ENCODE measurements at regions not wholly inside any gene's neighbourhood (a gene's known extent, or its start where the extent isn't known, plus 50 kb on each side); places are given as distances from the start of the nearest gene placed in this dataset.

- CTCF ChIA-PET (ENCODE audit: partially characterized antibody), result interaction anchor here (0.7 to 1.2 kb wide), 4 partner anchors 12 to 1716 kb away, joined by 3 to 4 read pairs (median 4); no protein-coding TSS in a partner anchor
- no peak overlapping the region for H2BK120ac ChIP-seq (replicated peaks; ENCODE audit: low read depth, low read length)
- no peak overlapping the region for H4K91ac ChIP-seq (replicated peaks; ENCODE audit: insufficient read length, low read length)
- H3K79me1 ChIP-seq (ENCODE audit: low read depth, low read length), result no peaks in the 10 kb centered on the region
- no peaks in the 10 kb centered on the region; the same call in 1 of the 2 replicates for H3K23me2 ChIP-seq (ENCODE audit: low read depth, low read length)
- WGBS, 2 experiments (ENCODE audit: extremely low coverage in 1 of 2, insufficient coverage in 1 of 2, insufficient read length in 1 of 2, insufficient replicate concordance in 2 of 2, low coverage in 1 of 2, low lambda C conversion rate in 2 of 2, missing lambda C conversion rate in 1 of 2), result 93% methylated on average over 4 of the region's 4 CpGs; no CpG with 5 or more reads in 1 of the 2 experiments
- H3K4me2 ChIP-seq (ENCODE audit: insufficient read depth in 1 of 2, low read depth in 2 of 2, low read length in 2 of 2), result no peak overlapping the region
- H4K8ac ChIP-seq (ENCODE audit: extremely low read depth, insufficient read depth, low read length), result no peak overlapping the region
- no peak overlapping the region for H3K18ac ChIP-seq (ENCODE audit: extremely low read depth, low read length)
- H2AK5ac ChIP-seq (ENCODE audit: low read depth, low read length), result no peak overlapping the region
- no peaks in the 10 kb centered on the region for H4K20me1 ChIP-seq (replicated peaks in 1 of 2; ENCODE audit: control insufficient read depth in 1 of 2, insufficient read depth in 2 of 2, low read length in 2 of 2)
- no peaks in the 10 kb centered on the region for H3K9me3 ChIP-seq (ENCODE audit: insufficient read depth in 2 of 2, low read depth in 1 of 2, low read length in 1 of 2)
- H3K27me3 ChIP-seq (replicated peaks in 1 of 4; ENCODE audit: control insufficient read depth in 3 of 4, extremely low read depth in 1 of 4, insufficient read depth in 3 of 4, low read length in 3 of 4), result no peaks in the 10 kb centered on the region
- H2AFZ ChIP-seq (ENCODE audit: low read length), result no peak overlapping the region; the same call in 1 of the 2 replicates
- no peaks in the 10 kb centered on the region for H3K79me2 ChIP-seq (ENCODE audit: control insufficient read depth in 1 of 2, insufficient read depth in 2 of 2, low read length in 2 of 2)
- H2BK5ac ChIP-seq (ENCODE audit: low read depth, low read length), result no peak overlapping the region
- H3K4me3 ChIP-seq (ENCODE audit: extremely low read depth in 1 of 4, insufficient read depth in 2 of 4, low read depth in 3 of 4, low read length in 4 of 4), result no peak overlapping the region
- DNase-seq (ENCODE audit: low read depth in 1 of 2, low spot score in 2 of 2) (no peak), FAIRE-seq (no peak)
- POLR2A ChIA-PET (ENCODE audit: partially characterized antibody), result no interaction called here
- H3K56ac ChIP-seq (replicated peaks; ENCODE audit: insufficient read length, low read depth, low read length), result no peak overlapping the region
- H3K14ac ChIP-seq (ENCODE audit: insufficient read length), result no peak overlapping the region
- no peak overlapping the region for H3K23ac ChIP-seq (ENCODE audit: insufficient read length)
- H2BK12ac ChIP-seq (ENCODE audit: low read depth, low read length), result no peak overlapping the region
- H2BK20ac ChIP-seq (ENCODE audit: low read length), result no peak overlapping the region
- no peak overlapping the region for H3K9ac ChIP-seq (replicated peaks in 1 of 4; ENCODE audit: extremely low read depth in 1 of 4, low read depth in 3 of 4, low read length in 3 of 4)
- no peaks in the 10 kb centered on the region for H3K4me1 ChIP-seq (replicated peaks in 1 of 4; ENCODE audit: control insufficient read depth in 3 of 4, insufficient read depth in 4 of 4, low read length in 3 of 4)
- no peak overlapping the region for H3K4ac ChIP-seq (replicated peaks; ENCODE audit: insufficient read length, low read depth, low read length)
- H2BK15ac ChIP-seq (ENCODE audit: low read length), result no peak overlapping the region
- H4K5ac ChIP-seq (ENCODE audit: insufficient read length, low read depth, low read length), result no peak overlapping the region
- H3K36me3 ChIP-seq (ENCODE audit: control insufficient read depth in 2 of 4, insufficient read depth in 4 of 4, low read length in 3 of 4), result no peaks in the 10 kb centered on the region
- no peak overlapping the region for H3K27ac ChIP-seq (ENCODE audit: low read depth, low read length)
- TF ChIP-seq EZH2 (IDR thresholded peaks at IDR 0.05; ENCODE audit: low read depth, low read length, severe bottlenecking) (no peak), FOSL1 (IDR thresholded peaks at IDR 0.05; ENCODE audit: insufficient read depth, low read depth, low read length) (no peak), NANOG (IDR thresholded peaks at IDR 0.05; ENCODE audit: insufficient read depth, low read depth, low read length, poor library complexity, severe bottlenecking) (no peak), BCL11A (IDR thresholded peaks at IDR 0.05; ENCODE audit: low read depth in 2 of 2, low read length in 2 of 2) (no peak), KDM5A (IDR thresholded peaks at IDR 0.05; ENCODE audit: low read length) (no peak), JUND (IDR thresholded peaks at IDR 0.05; ENCODE audit: low read length) (no peak), ATF3 (IDR thresholded peaks at IDR 0.05; ENCODE audit: insufficient read depth, low read depth, low read length) (no peak), KDM4A (IDR thresholded peaks at IDR 0.05; ENCODE audit: low read depth, low read length, severe bottlenecking) (no peak), POLR2A (IDR thresholded peaks at IDR 0.05; ENCODE audit: control extremely low read depth in 1 of 2, low read depth in 2 of 2, low read length in 2 of 2) (no peak), GABPA (IDR thresholded peaks at IDR 0.05; ENCODE audit: borderline replicate concordance, insufficient read depth, low read length) (no peak), TEAD4 (IDR thresholded peaks at IDR 0.05; ENCODE audit: low read depth, low read length) (no peak), POLR2AphosphoS5 (IDR thresholded peaks at IDR 0.05; ENCODE audit: low read depth, low read length) (no peak), TBP (IDR thresholded peaks at IDR 0.05; ENCODE audit: low read depth, low read length) (no peak), HDAC2 (IDR thresholded peaks at IDR 0.05; ENCODE audit: borderline replicate concordance in 1 of 2, low read depth in 2 of 2, low read length in 2 of 2) (no peak), SIX5 (IDR thresholded peaks at IDR 0.05; ENCODE audit: low read depth, low read length) (no peak)
These were observed 668.9 kb downstream of the SLC6A15 start for GRCh38 chr12:84243686-84244085.

Data from H1 (cell line).